NCI-H187 treated with DMSO at 0.1 percent for 48 hours (cell line): ENCODE measurements at regions not wholly inside any gene's neighbourhood (a gene's known extent, or its start where the extent isn't known, plus 50 kb on each side); places are given as distances from the start of the nearest gene placed in this dataset.

ENCODE experiments used
- DNase-seq: peaks from one replicate; lab custom pipeline; 2025; lab: John Stamatoyannopoulos, UW

- DNase-seq = no peak
These were observed 234.1 kb downstream of the ANKRD50 start for GRCh38 chr4:124478470-124478869.

GRCh38 chr4:124480061-124480460 is 232.5 kb downstream of the ANKRD50 start:
- DNase-seq = no peak

DNA sequence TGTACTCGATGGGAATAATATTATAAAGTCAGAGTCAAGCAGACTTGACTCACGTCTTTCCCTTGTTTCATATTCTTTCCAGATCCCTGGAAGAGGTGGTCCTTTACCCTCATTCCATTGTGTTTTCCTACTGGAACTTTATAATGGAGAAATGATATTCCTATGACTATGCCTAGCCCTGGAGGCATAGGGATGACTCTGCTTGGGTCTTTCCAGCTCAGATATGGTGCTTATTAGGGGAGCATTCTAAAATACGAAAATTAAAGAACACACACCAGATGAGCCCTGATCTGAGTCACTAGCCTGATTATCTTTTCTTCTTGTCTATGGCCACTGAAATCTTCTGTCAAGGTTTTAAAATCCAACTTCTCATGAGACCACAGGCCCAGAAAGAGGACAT is 231.4 kb downstream of the ANKRD50 start:
- no peak for DNase-seq

- no peak for DNase-seq
These were observed 229.3 kb downstream of the ANKRD50 start for GRCh38 chr4:124483048-124483906.

- DNase-seq = no peak
These were observed 228.5 kb downstream of the ANKRD50 start for GRCh38 chr4:124484008-124484407.

- DNase-seq = no peak
These were observed 227.6 kb downstream of the ANKRD50 start for GRCh38 chr4:124484940-124485339.

DNA sequence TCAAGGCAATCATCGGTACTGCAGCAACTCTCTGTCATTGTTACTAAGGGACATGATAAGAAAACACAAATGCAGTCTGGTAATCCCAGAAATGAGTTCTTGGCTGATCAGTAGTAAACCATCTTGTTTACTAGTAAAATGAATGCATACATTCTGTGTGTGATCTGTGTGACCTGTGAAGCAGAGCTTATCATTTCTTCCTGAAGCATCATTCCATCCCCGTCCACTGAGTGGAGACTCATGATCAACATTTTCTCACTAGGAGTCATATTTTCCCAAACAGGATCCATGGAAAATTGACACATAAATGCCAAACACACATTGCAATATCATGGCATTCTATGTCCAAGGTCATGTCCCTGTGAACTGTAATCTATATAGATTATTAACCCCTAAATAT is 226.1 kb downstream of the ANKRD50 start:
- no peak for DNase-seq

DNA sequence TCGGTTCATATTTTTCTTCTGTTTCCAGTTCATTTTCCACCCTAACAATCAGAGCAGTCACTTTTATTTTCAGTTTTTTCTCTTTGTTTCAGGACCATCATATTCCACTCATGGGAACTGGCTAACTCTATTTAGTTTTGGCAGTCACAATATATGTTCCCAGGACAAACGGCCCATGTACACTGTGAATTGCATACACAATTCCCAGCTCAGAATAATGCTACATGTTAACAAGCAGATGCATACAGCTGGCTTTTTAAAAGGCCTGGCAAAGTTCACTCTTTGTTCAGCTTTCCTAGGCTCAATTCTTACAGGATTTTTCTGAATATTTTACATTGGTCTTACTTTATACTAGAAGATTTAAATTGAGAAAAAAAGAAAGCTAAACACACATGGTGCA is 224.9 kb downstream of the ANKRD50 start:
- DNase-seq = no peak

- DNase-seq = no peak
These were observed 221.0 kb downstream of the ANKRD50 start for GRCh38 chr4:124491361-124492145.

- DNase-seq = no peak
These were observed 213.3 kb downstream of the ANKRD50 start for GRCh38 chr4:124499261-124499660.

DNA sequence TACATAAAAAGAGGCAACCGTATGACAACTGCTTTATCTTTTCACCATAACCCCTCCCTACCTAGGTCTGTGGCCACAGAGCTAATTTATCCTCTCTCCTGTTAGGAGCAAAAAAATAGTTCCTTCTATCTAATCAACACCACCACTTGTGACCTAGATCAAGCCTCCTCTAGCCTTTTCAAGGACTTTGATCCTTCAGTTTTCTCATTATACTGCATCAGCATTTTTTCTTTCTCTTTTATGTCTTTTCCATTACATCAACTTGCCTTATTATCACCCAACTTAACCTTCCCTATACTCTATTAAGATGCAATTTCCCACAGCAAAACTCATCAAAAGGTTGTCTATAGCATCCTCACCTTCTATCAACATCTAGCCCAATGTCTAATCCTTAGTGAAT is 211.0 kb downstream of the ANKRD50 start:
- no peak for DNase-seq

DNA sequence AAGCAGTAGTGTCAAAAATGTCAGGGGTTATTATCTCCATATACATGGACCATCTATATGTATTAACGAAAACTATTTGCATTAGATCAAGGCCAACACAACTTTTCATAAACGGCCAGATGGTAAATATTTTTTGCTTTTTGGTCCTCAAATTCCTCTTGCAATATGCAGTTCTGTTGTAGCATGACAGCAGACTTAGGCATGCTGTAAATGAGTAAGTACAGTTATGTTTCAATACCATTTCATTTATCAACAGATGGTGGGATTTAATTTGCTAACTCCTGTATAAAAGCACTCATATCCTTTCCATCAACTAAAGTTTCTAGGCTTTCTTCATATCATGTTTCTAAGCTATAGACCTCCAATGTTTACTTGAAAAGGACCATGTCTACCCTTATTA is 208.1 kb downstream of the ANKRD50 start:
- no peak for DNase-seq

- no peak for DNase-seq
These were observed 207.3 kb downstream of the ANKRD50 start for GRCh38 chr4:124505211-124505610.

DNA sequence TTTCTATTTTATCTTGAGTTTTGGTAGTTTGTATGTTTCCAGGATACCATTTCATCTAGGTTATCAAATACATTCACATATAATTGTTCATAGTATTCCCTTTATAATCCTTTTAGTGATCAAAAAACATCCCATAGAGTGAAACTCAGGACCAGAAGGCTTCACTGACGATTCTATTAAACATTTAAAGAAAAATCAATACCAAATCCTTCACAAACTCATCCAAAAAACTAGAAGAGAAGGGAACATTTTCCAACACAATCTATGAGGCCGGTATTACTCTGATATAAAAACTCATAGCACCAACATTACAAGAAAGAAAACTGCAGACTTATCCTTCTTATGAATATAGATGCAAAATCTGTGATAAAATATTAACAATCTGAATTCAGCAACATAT is 203.4 kb downstream of the ANKRD50 start:
- no peak for DNase-seq

DNA sequence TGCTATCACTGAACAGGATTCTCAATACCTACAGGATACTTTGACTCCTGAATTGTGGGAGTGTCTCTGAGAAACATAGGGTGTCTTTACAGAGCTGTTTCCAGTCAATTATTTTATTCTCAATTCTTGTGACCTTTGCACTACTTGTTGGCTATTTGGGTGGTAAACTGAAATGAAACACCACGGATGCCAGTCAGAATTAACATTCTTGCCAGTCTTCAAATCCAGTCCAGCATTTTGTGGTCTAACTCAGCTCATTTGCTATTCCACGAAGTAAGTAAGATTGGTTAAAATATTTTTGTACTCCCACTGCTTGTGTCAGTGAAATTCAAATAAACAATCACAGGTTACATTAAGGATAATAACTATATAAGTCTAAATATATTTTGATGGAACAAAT is 197.9 kb downstream of the ANKRD50 start:
- DNase-seq = no peak

DNA sequence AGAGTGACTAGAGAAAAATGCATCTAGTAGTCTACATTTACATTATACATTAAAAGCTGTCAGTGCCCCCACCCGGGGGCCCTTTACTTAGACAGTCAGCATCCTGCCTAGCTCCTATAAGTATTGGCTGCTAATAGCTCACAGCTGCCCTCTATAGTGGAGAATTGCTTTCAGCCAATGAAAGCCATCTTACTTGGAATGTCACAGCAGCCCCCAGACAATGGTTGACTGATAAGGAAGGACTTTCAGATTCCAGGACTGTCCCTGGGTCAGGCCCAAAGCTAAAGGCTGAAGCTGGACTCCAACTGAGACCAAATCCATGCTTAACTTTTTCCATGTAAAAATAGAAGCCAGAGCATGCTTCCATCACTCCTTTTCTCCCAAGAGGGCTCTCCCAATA is 196.9 kb downstream of the ANKRD50 start:
- DNase-seq = no peak

DNA sequence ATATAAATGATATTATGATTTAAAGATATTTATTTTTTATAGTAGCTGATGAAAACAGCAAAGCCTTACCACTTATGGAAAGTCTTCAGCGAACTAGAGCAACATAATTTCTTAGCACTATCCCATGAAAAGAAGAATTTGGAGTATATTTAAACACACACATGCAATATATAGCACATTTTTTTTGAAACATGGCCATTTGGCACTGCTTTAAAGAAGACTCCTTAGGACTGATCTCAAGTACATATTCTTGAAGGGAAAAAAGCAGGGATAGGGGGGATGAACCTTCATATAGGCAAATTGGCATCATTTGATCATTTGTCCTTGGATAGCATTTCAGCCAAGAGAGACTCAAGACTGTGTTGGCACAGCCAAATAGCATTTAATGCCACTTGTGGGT is 193.3 kb downstream of the ANKRD50 start:
- no peak for DNase-seq

- no peak for DNase-seq
These were observed 188.7 kb downstream of the ANKRD50 start for GRCh38 chr4:124523816-124524215.

- no peak for DNase-seq
These were observed 187.0 kb downstream of the ANKRD50 start for GRCh38 chr4:124525524-124525923.

GRCh38 chr4:124526331-124526730 is 186.2 kb downstream of the ANKRD50 start:
- DNase-seq = no peak

- DNase-seq = no peak
These were observed 185.8 kb downstream of the ANKRD50 start for GRCh38 chr4:124526769-124527168.

- no peak for DNase-seq
These were observed 185.2 kb downstream of the ANKRD50 start for GRCh38 chr4:124527364-124527763.

GRCh38 chr4:124529131-124529530 is 183.4 kb downstream of the ANKRD50 start:
- DNase-seq = no peak
